Keratinocyte (primary cell): ENCODE measurements at regions not wholly inside any gene's neighbourhood (a gene's known extent, or its start where the extent isn't known, plus 50 kb on each side); places are given as distances from the start of the nearest gene placed in this dataset.

Experiments used
- CTCF ChIP-seq, 3 experiments: IDR thresholded peaks in 1 of 3; conservative IDR thresholded peaks in 1 of 3; optimal IDR thresholded peaks in 1 of 3; 2 replicates in 2 of 3; 3 replicates in 1 of 3; pipeline versions ENCODE3 to v1.5.1; 2011; ENCODE audit warnings: low read length in 3 of 3, mild to moderate bottlenecking in 3 of 3, moderate library complexity in 2 of 3, control low read depth in 1 of 3, inconsistent platforms in 1 of 3; ENCODE audit not compliant: insufficient read depth in 2 of 3; ENCODE audit errors: extremely low read depth in 1 of 3
- EZH2 ChIP-seq: IDR thresholded peaks from one replicate; pipeline ENCODE4 v1.6.1; 2012; ENCODE audit warnings: inconsistent platforms, mild to moderate bottlenecking, low read length, moderate library complexity

GRCh38 chr4:126269106-126269505 lies 954.4 kb downstream of the FAT4 start:
- TF ChIP-seq CTCF (optimal IDR thresholded peaks at IDR 0.05 in 1 of 3, IDR thresholded peaks at IDR 0.05 in 1 of 3, conservative IDR thresholded peaks at IDR 0.05 in 1 of 3; ENCODE audit: extremely low read depth in 1 of 3, insufficient read depth in 2 of 3, low read length in 3 of 3) = no peak
- no peak for TF ChIP-seq EZH2
